ENCODE measurements at regions not wholly inside any gene's neighbourhood (a gene's known extent, or its start where the extent isn't known, plus 50 kb on each side); places are given as distances from the start of the nearest gene placed in this dataset.
"Not testable (repeated sequence)": the region's sequence is repeated elsewhere in the genome, so short reads cannot be mapped to it uniquely, and the experiment has no call there.

DNA sequence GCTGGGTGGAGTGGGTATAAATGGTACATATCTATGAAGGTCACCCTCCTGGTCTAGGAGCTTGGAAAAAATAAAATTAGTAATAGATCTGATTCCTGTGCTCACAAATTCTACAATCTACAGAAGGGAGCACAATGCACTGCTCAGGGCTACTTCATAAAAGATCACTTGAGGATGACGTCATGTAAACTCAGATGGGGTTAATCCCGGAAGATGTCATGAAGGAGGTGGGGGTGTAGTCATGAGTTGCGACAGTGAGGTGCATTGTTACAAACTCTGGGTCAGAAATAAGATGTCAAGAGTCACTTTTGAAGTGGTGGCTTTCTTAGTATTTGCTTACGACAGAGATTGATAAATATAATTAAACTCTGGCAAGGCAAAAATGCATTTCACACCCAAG lies 68.2 kb downstream of the LHX9 start:
- no peak for DNase-seq (ENCODE audit: low read depth, low spot score)

DNA sequence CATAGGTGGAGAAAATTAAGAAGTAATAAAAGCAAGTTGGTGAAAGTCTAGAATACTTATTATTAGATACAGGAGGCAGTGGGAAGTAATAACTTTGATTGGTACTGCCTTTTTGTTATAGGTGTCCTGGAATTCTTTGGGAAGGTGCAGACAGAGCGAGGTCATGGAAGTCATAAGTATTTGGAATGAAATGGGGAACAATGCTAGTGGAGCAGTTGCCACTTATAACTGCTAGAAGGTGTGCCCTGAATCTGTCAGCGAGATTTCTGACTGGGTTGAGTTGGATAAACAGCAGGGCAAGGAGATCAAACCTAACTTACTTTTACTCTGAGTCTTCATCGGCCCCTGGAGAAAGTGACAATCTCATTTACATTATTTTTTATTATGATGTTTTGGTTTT lies 69.6 kb downstream of the LHX9 start:
- no peak for DNase-seq (ENCODE audit: low read depth, low spot score)

DNA sequence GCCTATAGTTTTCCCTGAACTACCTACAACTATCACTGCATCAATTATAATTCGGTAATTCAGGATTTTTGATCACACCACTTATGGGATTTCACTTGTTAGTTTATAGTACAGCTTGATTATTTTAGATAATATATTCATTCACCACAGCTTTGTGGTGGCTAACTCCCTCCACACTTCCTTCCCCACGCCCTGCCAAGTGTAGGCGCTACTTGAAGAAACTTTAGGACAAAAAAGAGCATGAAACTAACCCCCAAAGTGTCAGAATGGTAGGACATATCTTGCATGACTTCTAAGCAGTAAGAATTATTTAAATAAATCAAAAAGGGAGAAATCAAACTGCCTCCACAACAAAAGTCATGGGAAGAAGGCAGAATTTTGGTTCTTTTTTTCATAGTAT lies 70.1 kb downstream of the LHX9 start:
- no peak for DNase-seq (ENCODE audit: low read depth, low spot score)

DNA sequence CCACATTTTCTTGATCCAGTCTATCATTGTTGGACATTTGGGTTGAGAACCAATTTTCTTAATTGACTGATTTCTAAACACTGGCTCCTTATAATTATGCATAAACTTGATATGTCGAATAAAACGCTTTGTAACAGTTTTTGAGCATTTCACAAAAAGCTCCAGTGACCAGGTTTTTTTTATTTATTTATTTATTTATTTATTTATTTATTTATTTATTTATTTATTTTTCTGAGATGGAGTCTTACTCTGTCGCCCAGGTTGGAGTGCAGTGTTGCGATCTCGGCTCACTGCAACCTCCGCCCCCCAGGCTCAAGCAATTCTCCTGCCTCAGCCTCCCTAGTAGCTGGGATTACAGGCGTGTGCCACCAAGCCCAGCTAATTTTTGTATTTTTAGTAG lies 71.4 kb downstream of the LHX9 start:
- not testable (repeated sequence) for DNase-seq (ENCODE audit: low read depth, low spot score)

DNA sequence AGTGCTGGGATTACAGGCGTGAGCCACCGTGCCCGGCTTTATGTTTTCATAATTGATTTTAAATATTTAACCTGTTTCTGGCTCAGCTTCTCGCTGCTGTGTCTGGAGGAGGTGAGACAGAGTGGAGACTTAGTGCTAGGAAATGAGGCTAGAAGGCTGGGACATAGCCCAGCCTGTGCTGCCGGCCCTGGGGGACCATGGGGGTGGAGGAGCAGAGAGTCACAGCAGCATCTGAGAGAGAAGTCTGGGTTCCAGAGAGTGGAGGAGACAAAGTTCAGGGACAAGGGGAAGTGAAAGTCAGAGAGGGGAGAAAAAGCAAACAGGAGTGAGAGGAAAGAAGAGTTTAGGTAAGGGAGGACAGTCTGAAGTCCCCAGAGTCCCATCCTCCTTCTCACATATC lies 71.9 kb downstream of the LHX9 start:
- no peak for DNase-seq (ENCODE audit: low read depth, low spot score)

DNA sequence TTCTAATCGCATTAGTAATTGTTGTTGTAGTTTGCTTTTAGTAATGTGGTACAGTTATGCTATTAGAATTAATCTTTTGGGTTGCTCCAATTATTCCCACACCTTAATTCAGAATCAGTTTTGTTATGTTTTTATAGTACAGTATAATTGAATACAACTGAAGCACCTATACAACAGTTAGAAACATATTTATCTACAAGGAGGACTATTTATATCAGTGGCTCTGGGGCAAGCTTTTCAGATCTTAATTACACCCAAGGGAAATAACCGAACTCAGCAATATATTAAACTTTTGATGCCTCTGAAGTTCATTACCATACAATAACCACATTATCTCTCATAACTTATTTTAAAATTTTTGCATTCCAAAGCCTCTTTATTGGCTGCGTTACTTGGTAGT lies 74.4 kb downstream of the LHX9 start:
- no peak for DNase-seq (ENCODE audit: low read depth, low spot score)

DNA sequence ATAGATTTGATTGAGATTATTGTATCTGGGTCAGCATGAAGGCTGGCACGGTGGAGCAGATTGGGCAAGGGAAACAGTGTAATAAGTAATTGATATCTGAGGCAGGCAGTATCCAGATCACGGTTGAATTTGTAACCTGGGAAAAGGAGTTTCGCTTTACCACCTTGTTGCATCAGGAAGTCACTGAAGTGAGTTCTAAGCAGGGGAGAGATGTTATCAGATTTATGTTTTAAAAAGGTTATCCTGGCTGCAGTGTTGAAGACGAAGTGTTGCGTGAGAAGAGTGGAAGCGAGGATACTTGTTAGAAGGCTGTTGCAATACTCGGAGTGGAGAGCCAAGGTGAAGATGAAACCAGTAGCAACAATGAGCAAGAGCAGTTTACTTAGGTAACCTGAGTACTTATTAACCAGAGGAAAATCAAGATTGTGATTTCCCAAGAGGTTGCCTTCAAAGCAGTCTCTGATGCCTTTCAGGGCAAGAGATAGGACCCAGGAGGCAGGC lies 77.8 kb downstream of the LHX9 start:
- no peak for DNase-seq (ENCODE audit: low read depth, low spot score)

DNA sequence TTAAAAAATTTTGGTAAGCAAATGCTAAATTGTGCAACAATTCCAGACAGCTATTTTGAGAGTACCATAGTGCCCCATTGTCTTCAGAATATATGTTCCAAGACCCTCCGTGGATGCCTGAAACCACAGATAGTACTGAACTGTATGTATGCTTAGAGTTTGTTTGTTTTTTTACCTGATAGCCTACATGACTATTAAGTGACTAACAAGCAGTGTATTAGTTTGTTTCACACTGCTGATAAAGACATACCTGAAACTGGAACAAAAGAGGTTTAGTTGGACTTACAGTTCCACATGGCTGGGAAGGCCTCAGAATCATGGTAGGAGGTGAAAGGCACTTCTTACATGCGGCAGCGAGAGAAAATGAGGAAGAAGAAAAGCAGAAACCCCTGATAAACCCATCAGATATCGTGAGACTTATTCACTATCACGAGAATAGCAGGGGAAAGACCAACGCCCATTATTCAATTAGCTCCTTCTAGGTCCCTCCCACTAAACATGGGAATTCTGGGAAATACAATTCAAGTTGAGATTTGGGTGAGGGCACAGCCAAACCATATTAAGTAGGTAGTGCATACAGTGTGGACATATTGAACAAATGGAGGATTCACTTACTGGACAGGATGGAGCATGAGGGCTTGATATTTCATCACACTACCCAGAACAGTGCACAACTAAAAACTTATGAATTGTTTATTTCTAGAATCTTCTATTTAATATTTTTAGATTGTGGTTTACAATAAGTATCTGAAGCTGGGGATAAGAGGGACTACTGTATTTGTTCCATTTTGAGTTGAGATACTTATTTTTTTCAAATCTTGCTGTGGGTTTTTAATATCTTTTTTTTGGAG lies 78.5 kb downstream of the LHX9 start:
- DNase-seq (ENCODE audit: low read depth, low spot score): no peak

DNA sequence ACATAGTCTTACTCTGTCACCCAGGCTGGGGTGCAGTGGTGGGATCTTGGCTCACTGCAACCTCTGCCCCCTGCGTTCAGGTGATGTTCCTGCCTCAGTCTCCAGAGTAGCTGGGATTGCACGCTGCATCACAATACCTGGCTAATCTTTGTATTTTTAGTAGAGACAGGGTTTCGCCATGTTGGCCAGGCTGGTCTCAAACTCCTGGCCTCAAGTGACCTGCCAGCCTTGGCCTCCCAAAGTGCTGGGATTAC lies 79.0 kb downstream of the LHX9 start:
- DNase-seq (ENCODE audit: low read depth, low spot score): not testable (repeated sequence)

DNA sequence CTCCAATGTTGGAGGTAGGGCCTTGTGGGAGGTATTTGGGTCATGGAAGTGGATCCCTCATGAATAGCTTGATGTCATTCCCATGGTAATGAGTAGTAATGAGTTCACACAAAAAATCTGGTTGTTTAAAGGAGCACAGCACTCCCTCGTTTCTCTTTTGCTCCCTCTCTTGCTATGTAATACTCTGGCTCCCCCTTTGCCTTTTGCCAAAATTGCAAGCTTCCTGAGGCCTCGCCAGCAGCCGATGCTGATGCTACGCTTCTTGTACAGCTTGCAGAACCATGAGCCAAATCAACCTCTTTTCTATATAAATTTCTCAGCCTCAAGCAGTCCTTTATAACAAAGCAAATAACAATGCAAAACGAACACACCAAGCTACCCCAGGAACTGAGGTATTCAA lies 80.9 kb downstream of the LHX9 start:
- DNase-seq (ENCODE audit: low read depth, low spot score): no peak

DNA sequence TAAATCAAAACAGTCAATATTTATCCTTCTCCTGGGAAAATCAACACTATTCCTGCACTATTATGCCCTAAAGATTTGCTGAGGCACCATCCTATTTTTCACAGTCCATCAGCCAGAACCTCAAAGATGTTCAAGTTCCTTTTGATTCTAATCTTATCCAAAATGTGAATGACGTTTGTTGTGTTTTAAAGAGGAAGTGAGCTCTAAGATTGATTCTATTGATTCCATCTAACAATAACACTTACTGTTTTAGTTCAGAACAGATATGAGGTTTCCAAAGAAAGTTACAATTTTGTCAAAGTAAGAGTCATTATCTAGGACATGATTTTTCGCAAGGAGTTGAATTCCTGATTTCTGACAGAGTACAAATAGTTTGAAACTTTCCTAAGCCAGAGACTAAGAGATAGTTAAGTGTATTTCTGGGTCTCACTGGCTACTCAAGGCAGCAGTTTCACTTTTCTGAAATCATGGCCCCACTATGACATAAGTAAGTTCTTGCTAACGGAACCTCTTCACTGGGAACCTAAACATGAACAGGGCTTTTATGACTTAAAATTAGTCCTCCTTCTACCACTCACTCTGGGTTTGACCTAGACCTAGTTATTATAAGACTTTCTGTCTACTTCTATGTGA lies 84.7 kb downstream of the LHX9 start:
- DNase-seq (ENCODE audit: low read depth, low spot score): no peak

DNA sequence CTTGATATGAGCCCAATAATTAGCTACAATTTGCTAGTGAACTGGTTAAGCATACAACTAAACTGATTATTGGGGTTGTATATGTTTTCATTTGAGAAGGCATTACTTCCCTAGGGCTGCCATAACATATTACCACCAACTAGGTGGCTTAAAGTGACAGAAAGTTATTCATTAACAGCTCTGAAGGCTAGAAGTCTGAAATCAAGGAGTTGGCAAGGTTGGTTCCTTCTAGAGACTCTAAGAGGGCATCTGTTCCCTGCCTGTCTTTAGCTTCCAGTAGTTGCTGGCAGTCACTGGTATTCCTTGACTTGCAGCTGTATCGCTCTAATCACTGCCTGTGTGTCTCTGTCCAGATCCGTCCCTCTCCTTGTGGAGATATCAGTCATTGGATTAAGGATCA lies 86.3 kb downstream of the LHX9 start:
- no peak for DNase-seq (ENCODE audit: low read depth, low spot score)

DNA sequence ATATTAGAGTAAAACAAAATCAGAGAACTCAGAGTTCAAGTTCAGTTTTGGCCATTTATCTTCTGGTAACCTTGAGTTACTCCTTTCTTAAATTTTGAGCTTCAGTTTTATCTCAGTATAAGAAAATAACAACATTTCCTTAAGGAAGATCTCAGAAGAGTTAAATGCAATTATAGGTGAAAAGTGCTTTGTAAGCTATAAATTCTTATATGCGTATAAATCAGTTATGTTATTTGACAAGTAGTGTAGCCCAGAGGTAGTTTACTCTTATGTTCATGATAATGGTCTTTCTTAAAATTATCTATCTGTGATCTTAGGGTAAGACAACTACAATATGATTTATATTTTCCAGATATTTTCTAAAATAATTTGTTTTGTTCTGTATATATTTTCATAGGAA lies 89.8 kb downstream of the LHX9 start:
- DNase-seq (ENCODE audit: low read depth, low spot score): no peak

DNA sequence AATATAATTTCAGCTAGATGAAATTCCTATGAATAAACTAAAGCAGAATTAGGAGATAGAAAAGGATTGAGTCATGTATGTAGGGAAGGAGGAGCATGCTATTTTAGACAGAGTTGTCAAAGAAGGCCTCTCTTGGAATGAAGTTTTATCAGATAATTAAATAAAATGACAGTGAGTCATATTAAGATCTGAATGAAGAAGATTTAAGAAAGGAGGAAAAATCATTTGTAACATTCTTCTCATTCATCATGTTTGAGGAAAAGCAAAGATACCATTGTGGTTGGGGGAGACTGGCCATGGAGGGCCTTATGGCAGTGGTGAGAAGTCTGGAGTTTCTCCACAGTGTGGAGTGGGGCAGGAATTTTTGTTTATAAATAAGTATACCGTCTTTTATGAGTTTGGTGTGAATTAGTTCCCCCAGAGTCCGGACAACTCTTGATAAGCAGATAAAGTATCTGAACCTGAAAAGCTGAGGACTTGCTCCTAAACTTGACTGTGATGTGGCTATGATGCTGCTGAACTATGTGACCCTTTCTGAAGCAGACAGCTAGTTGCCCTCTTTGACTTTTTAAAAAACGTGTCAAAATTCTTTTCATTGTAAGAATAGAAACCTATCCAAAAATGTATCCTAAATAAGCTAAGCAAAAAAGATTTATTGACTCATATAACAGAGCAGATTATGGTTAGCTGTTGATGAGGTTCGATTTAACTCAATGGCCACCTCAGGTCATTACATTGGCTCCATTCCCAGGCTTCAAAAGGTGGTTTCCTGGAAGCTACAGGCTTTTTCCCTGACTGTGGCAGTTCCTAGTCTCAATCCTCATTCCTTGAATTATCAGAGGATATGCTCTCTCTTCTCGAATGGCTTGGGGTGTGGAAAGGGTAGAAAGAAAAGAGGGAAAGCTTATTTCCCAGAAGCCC lies 90.8 kb downstream of the LHX9 start:
- no peak for DNase-seq (ENCODE audit: low read depth, low spot score)

DNA sequence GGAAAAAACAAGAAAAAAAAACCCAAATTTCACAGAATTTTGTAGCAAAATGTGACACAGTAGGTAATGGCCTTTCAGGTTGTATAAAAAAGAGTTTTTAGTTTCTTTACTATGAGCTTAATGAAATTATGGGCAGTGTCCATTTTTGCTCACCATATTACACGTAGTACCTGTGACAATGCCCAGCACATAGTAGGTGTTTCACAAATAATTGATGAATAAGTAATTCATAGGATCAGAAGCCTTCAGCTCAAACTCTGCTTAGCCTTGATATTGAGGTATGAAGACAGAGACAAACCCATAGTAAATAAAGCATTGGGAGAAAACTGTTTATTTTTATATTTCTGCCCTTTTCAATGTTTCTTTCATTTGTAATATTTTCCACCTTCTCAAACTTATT lies 97.2 kb downstream of the LHX9 start:
- DNase-seq (ENCODE audit: low read depth, low spot score): no peak

DNA sequence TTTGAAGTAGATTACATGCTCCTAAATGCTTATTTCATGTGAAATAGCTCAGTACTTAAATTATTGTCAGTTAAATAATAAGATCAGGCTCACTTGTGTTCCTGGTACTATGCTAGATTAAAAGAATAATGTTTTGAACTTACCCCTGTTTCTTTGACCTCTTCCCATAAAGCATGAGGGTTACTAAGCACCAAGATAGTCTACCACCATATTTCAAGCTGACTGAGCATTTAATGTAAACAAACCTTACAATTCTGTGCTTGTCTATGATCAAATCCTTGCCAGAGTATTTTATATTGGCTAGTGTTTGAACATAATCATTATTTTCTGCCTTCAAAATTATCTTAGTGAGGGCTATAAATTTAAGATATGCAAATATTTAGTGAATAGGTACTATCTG lies 98.1 kb downstream of the LHX9 start:
- no peak for DNase-seq (ENCODE audit: low read depth, low spot score)

DNA sequence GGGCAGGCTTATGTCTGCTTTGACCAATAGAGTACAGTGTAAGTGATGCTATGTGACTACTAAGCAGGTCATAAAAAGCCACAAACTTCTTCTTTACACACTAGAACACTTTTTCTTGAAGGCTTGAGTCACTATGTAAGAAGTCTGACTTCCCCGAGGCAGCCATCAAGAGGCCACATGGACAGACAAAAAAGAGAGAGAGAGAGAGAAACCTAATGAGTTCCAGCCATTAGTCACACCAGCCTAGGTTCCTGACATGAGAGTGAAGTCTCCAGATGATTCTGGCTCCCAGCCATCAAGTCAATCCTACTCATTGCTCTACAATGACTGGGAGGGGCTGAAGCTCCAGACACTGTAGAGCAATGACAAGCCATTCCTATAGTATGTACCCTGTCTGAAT lies 101.4 kb downstream of the LHX9 start:
- no peak for DNase-seq (ENCODE audit: low read depth, low spot score)

DNA sequence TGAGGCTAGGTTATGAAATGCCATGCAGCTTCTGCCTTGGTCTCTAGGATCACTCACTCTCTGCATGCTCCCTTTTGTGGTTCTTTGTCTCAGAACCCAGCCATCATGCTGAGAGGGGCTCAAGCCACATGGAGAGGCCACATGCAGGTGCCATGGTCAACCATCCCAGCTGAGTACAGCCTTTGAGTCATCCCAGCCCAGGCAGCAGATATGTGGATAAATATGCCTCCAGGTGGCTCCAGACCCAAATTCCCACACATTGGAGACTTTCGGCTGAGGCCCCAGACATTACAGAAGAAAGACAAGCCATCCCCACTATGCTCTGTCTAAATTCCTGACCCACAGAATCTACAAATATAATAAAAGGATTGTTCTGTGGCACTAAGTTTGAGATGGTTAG lies 102.0 kb downstream of the LHX9 start:
- DNase-seq (ENCODE audit: low read depth, low spot score): no peak

DNA sequence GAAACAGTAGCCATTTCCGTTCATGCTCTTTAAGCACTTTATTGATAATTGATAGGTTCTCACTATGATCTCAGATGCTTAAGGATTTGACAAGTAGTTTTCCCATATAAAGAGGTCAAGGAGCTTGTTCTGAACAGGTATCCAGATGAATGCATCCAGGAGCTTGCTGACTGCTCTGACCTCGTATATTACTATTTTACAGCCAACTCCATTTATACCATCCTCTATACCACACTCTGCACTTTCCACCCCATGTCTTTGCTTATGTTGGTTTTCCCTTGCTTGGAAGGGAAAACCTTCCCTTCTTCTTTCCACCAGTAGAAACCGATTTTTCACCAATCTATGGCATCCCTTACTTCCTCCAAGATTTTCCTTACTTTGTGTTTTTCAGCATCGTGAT lies 107.2 kb downstream of the LHX9 start:
- no peak for DNase-seq (ENCODE audit: low read depth, low spot score)

DNA sequence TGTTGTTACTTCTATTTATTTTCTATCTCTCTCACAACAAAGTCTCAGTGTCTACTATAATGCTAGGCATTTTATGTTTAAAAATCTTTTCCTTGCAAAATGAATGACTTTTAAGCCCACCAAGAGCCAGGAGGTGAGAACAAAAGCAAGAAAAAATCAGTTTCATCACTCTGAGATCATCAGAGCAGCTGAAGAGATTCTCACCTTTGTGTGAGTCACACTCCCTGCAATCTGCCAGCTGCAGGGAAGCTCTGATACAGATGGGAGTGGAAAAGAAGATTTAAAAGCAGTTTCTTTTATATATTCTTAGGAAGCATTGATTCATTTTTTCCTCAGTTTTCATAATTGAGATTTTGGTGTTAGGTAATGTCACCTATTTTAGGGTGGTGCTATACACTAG lies 107.6 kb downstream of the LHX9 start:
- no peak for DNase-seq (ENCODE audit: low read depth, low spot score)

DNA sequence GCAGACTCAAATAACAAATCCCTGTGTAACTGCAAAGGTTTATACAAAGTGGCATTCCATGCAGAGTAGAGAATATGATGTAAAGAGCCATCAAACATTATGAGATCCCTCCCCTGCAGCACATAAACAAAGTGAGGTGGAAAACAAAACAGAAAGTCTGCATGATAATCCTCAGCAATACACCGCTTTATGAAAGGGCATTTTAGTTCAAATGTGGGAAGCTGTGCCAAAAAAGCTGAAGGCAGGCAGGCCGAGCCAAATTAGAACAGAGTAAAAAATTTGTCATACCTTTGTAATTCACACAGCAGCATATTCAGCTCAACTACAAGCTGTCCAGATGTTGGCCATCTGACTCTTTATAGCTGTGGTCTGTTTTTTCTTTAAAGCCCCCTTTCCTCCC lies 113.5 kb downstream of the LHX9 start:
- DNase-seq (ENCODE audit: low read depth, low spot score): no peak

DNA sequence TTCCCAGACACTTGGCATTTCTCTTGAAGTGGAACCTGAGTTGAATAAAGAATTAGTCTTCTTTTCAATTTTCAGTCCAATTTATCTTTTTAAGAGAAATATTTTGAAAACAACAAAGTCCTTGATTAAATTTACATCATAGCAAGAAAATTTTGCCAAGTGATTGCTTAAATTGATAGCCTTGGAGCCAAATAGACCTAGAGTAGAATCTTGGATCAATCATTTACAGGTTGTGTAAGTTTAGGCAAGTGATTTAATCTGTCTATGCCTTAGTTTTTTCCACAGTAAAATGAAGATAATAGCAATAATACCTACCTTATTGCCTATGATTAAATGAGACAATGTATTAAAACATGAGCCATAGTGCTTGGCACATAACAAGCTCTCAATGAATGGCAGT lies 113.9 kb downstream of the LHX9 start:
- no peak for DNase-seq (ENCODE audit: low read depth, low spot score)

DNA sequence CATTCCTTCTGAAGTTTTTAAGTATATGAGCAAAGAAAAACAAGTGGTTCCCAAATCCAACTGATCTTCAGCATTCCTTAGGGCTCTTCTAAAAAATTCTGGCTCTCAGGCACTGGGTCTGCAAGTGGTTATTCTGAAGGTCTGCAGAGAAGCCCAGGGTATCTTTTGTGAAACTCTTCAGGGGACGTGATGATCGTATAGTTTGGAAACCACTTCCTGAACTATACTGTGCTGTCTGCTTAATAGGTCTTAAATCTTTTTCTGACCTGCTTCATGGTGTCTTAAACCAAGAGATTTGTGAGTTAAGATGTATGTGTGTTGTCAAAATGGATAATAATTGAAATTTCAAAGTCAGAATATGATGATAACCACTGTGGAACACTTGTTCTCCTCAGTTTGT lies 115.5 kb downstream of the LHX9 start:
- no peak for DNase-seq (ENCODE audit: low read depth, low spot score)
